AG04449 (cell line): ENCODE measurements at regions not wholly inside any gene's neighbourhood (a gene's known extent, or its start where the extent isn't known, plus 50 kb on each side); places are given as distances from the start of the nearest gene placed in this dataset.

Experiments
- CTCF ChIA-PET: fragments of 350-600 bp; formaldehyde crosslinking; extraction: SDS; loops from one replicate; lab custom pipeline; 2021; ENCODE audit warnings: antibody characterized with exemption; lab: Yijun Ruan, JAX
- POLR2A ChIA-PET: fragments of 400-600, 350-600 bp; formaldehyde crosslinking; extraction: SDS; loops from one replicate; lab custom pipeline; 2020; ENCODE audit warnings: antibody characterized with exemption, inconsistent platforms; lab: Yijun Ruan, JAX
- DNase-seq: peaks from one replicate; pipeline ENCODE4 v3.0.0-alpha.2; 2010; ENCODE audit warnings: low read depth, low spot score
- H3K4me3 ChIP-seq: 2 replicates; pipeline ENCODE4 v1.5.1; 2011; ENCODE audit warnings: low read depth, mild to moderate bottlenecking, control low read depth, low read length
- CTCF ChIP-seq: IDR thresholded peaks from one replicate; pipeline ENCODE4 v1.5.1; 2011; ENCODE audit warnings: mild to moderate bottlenecking, moderate library complexity, low read length, control low read depth, inconsistent platforms; ENCODE audit not compliant: insufficient read depth; ENCODE audit errors: missing control alignments

DNA sequence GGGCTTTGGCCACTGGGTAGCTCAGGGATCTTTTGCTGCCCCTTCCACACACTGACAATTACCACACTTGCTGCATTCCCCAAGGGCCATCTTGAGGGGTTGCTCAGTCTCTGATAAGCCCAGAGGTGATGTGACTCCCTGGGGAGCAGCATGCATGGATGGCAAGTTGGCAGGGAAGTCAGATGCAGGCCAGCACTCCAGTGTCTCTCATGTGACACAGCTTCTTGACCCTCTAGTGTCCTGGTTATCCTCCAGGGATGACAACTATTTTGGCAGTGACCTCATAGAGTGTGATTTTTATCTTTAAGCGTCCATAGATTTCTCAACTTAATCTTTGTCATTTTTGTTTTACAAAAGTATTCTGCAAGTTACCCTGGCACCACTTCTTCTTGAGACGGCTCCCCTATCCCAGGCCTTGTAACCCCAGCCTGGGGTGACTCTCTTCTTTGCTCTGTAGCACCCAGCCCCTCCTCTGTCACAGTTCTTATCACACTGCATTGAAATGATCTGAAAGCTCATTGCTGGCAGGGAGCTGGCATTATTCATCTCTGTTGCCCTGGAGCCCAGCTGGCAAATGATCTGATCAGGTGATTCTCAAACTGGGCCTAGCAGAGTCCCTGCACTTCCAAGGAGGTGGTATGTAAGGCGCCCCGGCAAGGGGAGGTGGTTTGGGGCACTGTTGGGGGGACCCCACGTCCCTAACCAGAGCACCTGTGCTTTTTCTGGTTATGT, 72.6 kb downstream of the TENT5C start:
- ChIA-PET CTCF (interaction anchor here (1.2 to 1.6 kb wide), 4 partner anchors 13 to 218 kb away, joined by 3 to 4 read pairs (median 4); no protein-coding TSS in a partner anchor), POLR2A (no interaction called here)
- no peak for TF ChIP-seq CTCF
- H3K4me3 ChIP-seq = no peak overlapping the region
- DNase-seq = no peak

DNA sequence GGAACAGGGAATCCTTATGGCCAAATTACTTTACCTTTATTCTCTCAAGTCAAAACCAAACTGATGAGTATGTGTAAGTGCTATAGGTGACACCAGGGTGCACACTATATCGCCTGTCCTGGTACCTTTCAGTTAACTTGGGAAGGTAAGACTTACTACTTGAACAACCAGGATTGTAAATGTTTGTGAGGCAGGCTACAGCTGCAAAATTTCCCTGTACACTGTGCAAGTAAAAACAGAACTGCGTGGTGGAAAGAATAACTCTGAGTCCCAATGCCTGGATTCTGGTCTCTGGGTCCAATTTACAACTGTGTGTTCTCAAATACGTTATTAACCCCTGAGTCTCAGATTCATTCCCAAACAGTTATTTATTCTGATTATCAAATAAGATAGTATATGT, 73.5 kb downstream of the TENT5C start:
- no peak overlapping the region for H3K4me3 ChIP-seq
- TF ChIP-seq CTCF = no peak
- POLR2A ChIA-PET = no interaction called here
- CTCF ChIA-PET = interaction anchor here (1.2 kb wide), 1 partner anchor 18 kb away, joined by 3 read pairs; no protein-coding TSS in a partner anchor
- no peak for DNase-seq

- no peak overlapping the region for H3K4me3 ChIP-seq
- TF ChIP-seq CTCF = no peak
- CTCF ChIA-PET = interaction anchor here (1.2 kb wide), 1 partner anchor 19 kb away, joined by 3 read pairs; no protein-coding TSS in a partner anchor
- POLR2A ChIA-PET = no interaction called here
- DNase-seq = no peak
Measured at GRCh38 chr1:117679868-117680267, 74.0 kb downstream of the TENT5C start.

DNA sequence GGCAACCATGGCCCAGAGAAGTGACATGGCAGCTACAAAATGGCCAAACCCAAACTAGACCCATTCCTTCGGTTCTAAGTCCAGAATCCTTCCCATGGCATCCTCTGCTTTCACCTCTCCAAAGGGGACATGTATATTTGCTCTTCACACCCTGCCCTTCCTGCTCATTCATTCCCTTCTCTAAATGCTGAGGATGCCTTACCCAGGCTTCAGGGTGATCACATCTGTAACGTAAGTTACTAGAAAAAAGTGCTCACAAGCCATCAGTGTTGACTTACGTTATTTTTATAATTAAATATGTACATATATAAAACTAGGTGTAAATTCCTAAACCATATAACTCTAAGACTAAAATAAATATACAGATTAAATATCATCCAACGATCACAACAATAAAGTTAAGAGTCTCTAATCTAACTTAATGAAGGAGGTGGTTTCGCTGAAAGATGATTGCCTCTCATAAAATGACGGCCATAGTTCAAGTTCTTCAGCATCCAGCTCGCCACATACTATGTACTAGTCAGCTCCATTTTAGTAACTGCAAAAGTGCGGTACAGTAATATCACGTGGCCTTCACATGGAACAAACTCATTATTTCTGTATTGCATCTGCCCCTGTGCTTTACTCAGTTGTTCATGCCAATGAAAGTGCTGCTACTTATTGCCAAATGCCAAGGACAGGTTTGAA, 74.6 kb downstream of the TENT5C start:
- POLR2A ChIA-PET = no interaction called here
- CTCF ChIA-PET = interaction anchor here (1.2 kb wide), 2 partner anchors 9 to 19 kb away, joined by 3 read pairs; no protein-coding TSS in a partner anchor
- no peak for DNase-seq
- no peak overlapping the region for H3K4me3 ChIP-seq
- TF ChIP-seq CTCF = no peak

GRCh38 chr1:117681093-117681900, 75.4 kb downstream of the TENT5C start:
- no peak for DNase-seq
- ChIA-PET CTCF (interaction anchor here (1.2 to 1.4 kb wide), 3 partner anchors 8 to 169 kb away, joined by 3 to 4 read pairs (median 3); no protein-coding TSS in a partner anchor), POLR2A (interaction anchor here (1.0 kb wide), 1 partner anchor 10 kb away, joined by 3 read pairs; no protein-coding TSS in a partner anchor)
- no peak for TF ChIP-seq CTCF
- no peak overlapping the region for H3K4me3 ChIP-seq
